ENCODE measurements at regions not wholly inside any gene's neighbourhood (a gene's known extent, or its start where the extent isn't known, plus 50 kb on each side); places are given as distances from the start of the nearest gene placed in this dataset.

GRCh38 chr3:155029941-155030340 lies 50.2 kb upstream of the MME start:
- DNase-seq = no peak

GRCh38 chr3:155026999-155027591 lies 53.0 kb upstream of the MME start:
- no peak for DNase-seq

GRCh38 chr3:155024006-155024638 lies 56.0 kb upstream of the MME start:
- no peak for DNase-seq

- no peak for DNase-seq
Observed at GRCh38 chr3:155022896-155023295, 57.2 kb upstream of the MME start.

- no peak for DNase-seq
Observed at GRCh38 chr3:155019575-155019974, 60.5 kb upstream of the MME start.

- DNase-seq = no peak
Observed at GRCh38 chr3:155018621-155019330, 61.3 kb upstream of the MME start.

- DNase-seq = no peak
Observed at GRCh38 chr3:155015776-155016436, 64.2 kb upstream of the MME start.

GRCh38 chr3:155014953-155015352 lies 65.2 kb upstream of the MME start:
- DNase-seq = no peak

- DNase-seq = no peak
Observed at GRCh38 chr3:155013427-155013826, 66.7 kb upstream of the MME start.

- DNase-seq = no peak
Observed at GRCh38 chr3:155012584-155012983, 67.5 kb upstream of the MME start.

- DNase-seq = no peak
Observed at GRCh38 chr3:155010416-155010815, 69.7 kb upstream of the MME start.

GRCh38 chr3:155009217-155009616 lies 70.9 kb upstream of the MME start:
- DNase-seq = no peak

- no peak for DNase-seq
Observed at GRCh38 chr3:155007729-155008128, 72.4 kb upstream of the MME start.

- DNase-seq = no peak
Observed at GRCh38 chr3:155001289-155002010, 78.7 kb upstream of the MME start.

GRCh38 chr3:154992655-154993054 lies 87.5 kb upstream of the MME start:
- DNase-seq = no peak

- no peak for DNase-seq
Observed at GRCh38 chr3:154990543-154990942, 89.6 kb upstream of the MME start.

- no peak for DNase-seq
Observed at GRCh38 chr3:154987846-154988245, 92.3 kb upstream of the MME start.

GRCh38 chr3:154981664-154982063 lies 98.5 kb upstream of the MME start:
- no peak for DNase-seq

- DNase-seq = no peak
Observed at GRCh38 chr3:154981201-154981600, 98.9 kb upstream of the MME start.

- DNase-seq = no peak
Observed at GRCh38 chr3:154979331-154979730, 100.8 kb upstream of the MME start.

GRCh38 chr3:154977666-154978065 lies 102.5 kb upstream of the MME start:
- no peak for DNase-seq

GRCh38 chr3:154976072-154976983 lies 103.8 kb upstream of the MME start:
- DNase-seq = no peak
